H1 (cell line): ENCODE measurements at regions not wholly inside any gene's neighbourhood (a gene's known extent, or its start where the extent isn't known, plus 50 kb on each side); places are given as distances from the start of the nearest gene placed in this dataset.

Source experiments
- CTCF ChIA-PET: fragments of 300-600 bp; sonication (Branson Sonifier 250); formaldehyde crosslinking; loops from one replicate; lab custom pipeline; 2021; ENCODE audit not compliant: partially characterized antibody; lab: Charles Lee
- POLR2A ChIA-PET: fragments of 300-600 bp; sonication (Branson Sonifier 250); formaldehyde crosslinking; loops from one replicate; lab custom pipeline; 2021; ENCODE audit warnings: inconsistent platforms; ENCODE audit not compliant: partially characterized antibody; lab: Charles Lee
- DNase-seq, 2 experiments: peaks; one replicate each; pipeline versions ENCODE4 v3.0.0 to v3.0.0-alpha.2; 2010 to 2022; ENCODE audit warnings: low spot score in 2 of 2, low read depth in 1 of 2, mixed read lengths in 1 of 2
- FAIRE-seq: peaks from 2 replicates; lab custom pipeline; 2011; peaks lifted over from hg19 to GRCh38; lab: Jason Lieb, UNC
- H2AFZ ChIP-seq: 2 replicates; pipeline ENCODE4 v1.8.1; 2012; ENCODE audit warnings: low read length, inconsistent platforms
- H2AK5ac ChIP-seq: 2 replicates; pipeline ENCODE4 v1.6.1; 2013; ENCODE audit warnings: low read depth, low read length
- H2BK120ac ChIP-seq: replicated peaks from 2 replicates; pipeline ENCODE3; 2013; ENCODE audit warnings: low read depth, low read length, inconsistent platforms
- H2BK12ac ChIP-seq: 2 replicates; pipeline ENCODE4 v1.6.1; 2013; ENCODE audit warnings: low read depth, low read length
- H2BK15ac ChIP-seq: 2 replicates; pipeline ENCODE4 v1.6.1; 2013; ENCODE audit warnings: low read length
- H2BK20ac ChIP-seq: 2 replicates; pipeline ENCODE4 v1.6.1; 2013; ENCODE audit warnings: low read length
- H2BK5ac ChIP-seq: 2 replicates; pipeline ENCODE4 v1.6.1; 2013; ENCODE audit warnings: low read depth, low read length
- H3K14ac ChIP-seq: 2 replicates; pipeline ENCODE4 v1.6.1; 2013; ENCODE audit warnings: inconsistent platforms; ENCODE audit not compliant: insufficient read length
- H3K18ac ChIP-seq: 2 replicates; pipeline ENCODE4 v1.6.1; 2013; ENCODE audit warnings: low read length; ENCODE audit errors: extremely low read depth
- H3K23ac ChIP-seq: 2 replicates; pipeline ENCODE4 v1.6.1; 2013; ENCODE audit warnings: inconsistent platforms; ENCODE audit not compliant: insufficient read length
- H3K23me2 ChIP-seq: 2 replicates; pipeline ENCODE4 v1.6.1; 2013; ENCODE audit warnings: low read depth, low read length
- H3K27ac ChIP-seq: 2 replicates; pipeline ENCODE4 v1.6.1; 2011; ENCODE audit warnings: low read depth, low read length, inconsistent platforms
- H3K27me3 ChIP-seq, 4 experiments: replicated peaks in 1 of 4; 1 replicate in 1 of 4; 2 replicates in 3 of 4; pipeline versions ENCODE4 v1.6.1 to v1.8.1; 2011 to 2013; ENCODE audit warnings: low read length in 3 of 4, mild to moderate bottlenecking in 3 of 4, inconsistent platforms in 2 of 4, mixed read lengths in 2 of 4, moderate library complexity in 1 of 4; ENCODE audit not compliant: control insufficient read depth in 3 of 4, insufficient read depth in 3 of 4; ENCODE audit errors: extremely low read depth in 1 of 4
- H3K36me3 ChIP-seq, 4 experiments: 2 replicates each; pipeline versions ENCODE4 v1.6.1 to v1.8.1; 2011 to 2013; ENCODE audit warnings: mild to moderate bottlenecking in 4 of 4, low read length in 3 of 4, moderate library complexity in 2 of 4, control low read depth in 1 of 4, inconsistent platforms in 1 of 4; ENCODE audit not compliant: insufficient read depth in 4 of 4, control insufficient read depth in 2 of 4
- H3K4ac ChIP-seq: replicated peaks from 2 replicates; pipeline ENCODE3; 2013; ENCODE audit warnings: low read length, low read depth, mixed read lengths, inconsistent platforms; ENCODE audit not compliant: insufficient read length
- H3K4me1 ChIP-seq, 4 experiments: replicated peaks in 1 of 4; 1 replicate in 1 of 4; 2 replicates in 3 of 4; pipeline versions ENCODE4 v1.6.1 to v1.8.1; 2011 to 2013; ENCODE audit warnings: low read length in 3 of 4, inconsistent platforms in 2 of 4, mixed read lengths in 1 of 4; ENCODE audit not compliant: insufficient read depth in 4 of 4, control insufficient read depth in 3 of 4
- H3K4me2 ChIP-seq, 2 experiments: 2 replicates each; pipeline versions ENCODE4 v1.6.1 to v1.8.1; 2011 to 2013; ENCODE audit warnings: low read depth in 2 of 2, low read length in 2 of 2, control low read depth in 1 of 2, inconsistent platforms in 1 of 2, mild to moderate bottlenecking in 1 of 2; ENCODE audit not compliant: insufficient read depth in 1 of 2
- H3K4me3 ChIP-seq, 4 experiments: fragments of 200-600, 300-600 bp in 1 of 4; sonication (generic), shearing (Covaris generic), sonication (Bioruptor Twin) in 1 of 4; 2 replicates each; pipeline versions ENCODE4 v1.5.1 to v1.8.1; 2011 to 2016; ENCODE audit warnings: low read length in 4 of 4, low read depth in 3 of 4, control low read depth in 2 of 4, inconsistent platforms in 2 of 4, mild to moderate bottlenecking in 2 of 4, mixed read lengths in 1 of 4, moderate library complexity in 1 of 4; ENCODE audit not compliant: insufficient read depth in 2 of 4; ENCODE audit errors: extremely low read depth in 1 of 4
- H3K56ac ChIP-seq: replicated peaks from 2 replicates; pipeline ENCODE3; 2013; ENCODE audit warnings: low read depth, mild to moderate bottlenecking, mixed read lengths, low read length, inconsistent platforms; ENCODE audit not compliant: insufficient read length
- H3K79me1 ChIP-seq: 2 replicates; pipeline ENCODE4 v1.6.1; 2013; ENCODE audit warnings: low read depth, low read length, control low read depth
- H3K79me2 ChIP-seq, 2 experiments: 2 replicates each; pipeline versions ENCODE4 v1.6.1 to v1.8.1; 2012 to 2013; ENCODE audit warnings: low read length in 2 of 2, mild to moderate bottlenecking in 2 of 2, inconsistent platforms in 1 of 2; ENCODE audit not compliant: insufficient read depth in 2 of 2, control insufficient read depth in 1 of 2
- H3K9ac ChIP-seq, 4 experiments: replicated peaks in 1 of 4; 1 replicate in 1 of 4; 2 replicates in 3 of 4; pipeline versions ENCODE4 v1.6.1 to v1.8.1; 2011 to 2013; ENCODE audit warnings: low read depth in 3 of 4, low read length in 3 of 4, control low read depth in 2 of 4, mild to moderate bottlenecking in 2 of 4, moderate library complexity in 2 of 4, inconsistent platforms in 1 of 4; ENCODE audit errors: extremely low read depth in 1 of 4
- H3K9me3 ChIP-seq, 2 experiments: 2 replicates each; pipeline versions ENCODE4 v1.6.1 to v1.8.1; 2012 to 2013; ENCODE audit warnings: mild to moderate bottlenecking in 2 of 2, moderate library complexity in 2 of 2, control low read depth in 1 of 2, inconsistent platforms in 1 of 2, low read depth in 1 of 2, low read length in 1 of 2, mixed read lengths in 1 of 2; ENCODE audit not compliant: insufficient read depth in 2 of 2
- H4K20me1 ChIP-seq, 2 experiments: replicated peaks in 1 of 2; 2 replicates each; pipeline versions ENCODE3 to v1.8.1; 2011 to 2013; ENCODE audit warnings: inconsistent platforms in 2 of 2, low read length in 2 of 2, mild to moderate bottlenecking in 1 of 2; ENCODE audit not compliant: insufficient read depth in 2 of 2, control insufficient read depth in 1 of 2
- H4K5ac ChIP-seq: 2 replicates; pipeline ENCODE4 v1.6.1; 2013; ENCODE audit warnings: low read length, low read depth, mixed read lengths, inconsistent platforms; ENCODE audit not compliant: insufficient read length
- H4K8ac ChIP-seq: 2 replicates; pipeline ENCODE4 v1.8.0; 2013; ENCODE audit warnings: mild to moderate bottlenecking, moderate library complexity, low read length, inconsistent platforms; ENCODE audit not compliant: insufficient read depth; ENCODE audit errors: extremely low read depth
- H4K91ac ChIP-seq: replicated peaks from 2 replicates; pipeline ENCODE3; 2013; ENCODE audit warnings: low read length, mixed read lengths, inconsistent platforms; ENCODE audit not compliant: insufficient read length
- ASH2L ChIP-seq: fragments of 200-600, 300-600 bp; sonication (generic); IDR thresholded peaks from one replicate; pipeline ENCODE4 v1.7.1; 2017; ENCODE audit warnings: low read length
- BACH1 ChIP-seq: IDR thresholded peaks from 2 replicates; pipeline ENCODE4 v1.6.1; 2012; ENCODE audit warnings: low read length, improper control_type of control experiment
- HDAC2 ChIP-seq, 2 experiments: fragments of 300-600 bp in 1 of 2; sonication (generic) in 1 of 2; IDR thresholded peaks; 2 replicates each; pipeline ENCODE4 v1.6.1; 2011 to 2012; ENCODE audit warnings: low read depth in 2 of 2, low read length in 2 of 2, mild to moderate bottlenecking in 2 of 2, moderate library complexity in 2 of 2, borderline replicate concordance in 1 of 2, inconsistent platforms in 1 of 2
- HDAC6 ChIP-seq: IDR thresholded peaks from one replicate; pipeline ENCODE4 v1.7.1; 2012; ENCODE audit warnings: low read depth, mild to moderate bottlenecking, inconsistent platforms, low read length, moderate library complexity
- JUND ChIP-seq: IDR thresholded peaks from 2 replicates; pipeline ENCODE4 v1.6.1; 2011; ENCODE audit warnings: mild to moderate bottlenecking, improper control_type of control experiment, low read length
- SP4 ChIP-seq: IDR thresholded peaks from 2 replicates; pipeline ENCODE4 v1.6.1; 2012; ENCODE audit warnings: low read length, inconsistent platforms
- WGBS, 2 experiments: shearing (Covaris generic) in 1 of 2; methylation state at CpG; one replicate each; pipeline versions ENCODE4 v1.1.6 to v1.1.7; 2013 to 2015; ENCODE audit warnings: low lambda C conversion rate in 2 of 2, mixed read lengths in 2 of 2, inconsistent platforms in 1 of 2, low coverage in 1 of 2, missing lambda C conversion rate in 1 of 2; ENCODE audit not compliant: insufficient replicate concordance in 2 of 2, insufficient coverage in 1 of 2, insufficient read length in 1 of 2; ENCODE audit errors: extremely low coverage in 1 of 2, missing lambda C conversion rate in 1 of 2; 5-methylcytosine and 5-hydroxymethylcytosine counted together

DNA sequence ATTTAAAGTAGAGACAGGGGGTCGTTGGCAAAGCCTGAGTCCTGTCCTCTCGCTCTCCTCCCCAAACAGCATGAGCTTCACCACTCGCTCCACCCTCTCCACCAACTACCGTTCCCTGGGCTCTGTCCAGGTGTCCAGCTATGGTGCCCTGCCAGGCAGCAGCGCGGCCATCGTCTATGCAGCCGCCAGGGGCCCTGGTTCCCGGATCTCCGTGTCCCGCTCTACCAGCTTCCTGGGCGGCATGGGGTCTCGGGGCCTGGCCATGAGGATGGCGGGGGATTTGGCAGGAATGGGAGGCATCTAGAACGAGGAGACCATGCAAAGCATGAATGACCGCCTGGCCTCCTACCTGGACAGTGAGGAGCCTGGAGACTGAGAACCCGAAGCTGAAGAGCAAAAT is 1117.2 kb upstream of the MIR17HG start:
- H2BK15ac ChIP-seq: no peak overlapping the region
- TF ChIP-seq HDAC2 (IDR thresholded peaks at IDR 0.05; ENCODE audit: borderline replicate concordance in 1 of 2, low read depth in 2 of 2, low read length in 2 of 2) (no peak), BACH1 (no peak), HDAC6 (no peak), JUND (no peak), SP4 (no peak), ASH2L (no peak)

More for the DNA sequence above, 1117.2 kb upstream of the MIR17HG start:
- no peaks in the 10 kb centered on the region for H3K79me1 ChIP-seq
- no peak overlapping the region for H4K5ac ChIP-seq
- H2BK20ac ChIP-seq: no peak overlapping the region
- no peak overlapping the region for H3K14ac ChIP-seq
- H3K18ac ChIP-seq: no peak overlapping the region
- no peak for DNase-seq
- no peak overlapping the region for H3K27ac ChIP-seq
- no peak for FAIRE-seq
- H3K4me1 ChIP-seq: no peaks in the 10 kb centered on the region; a peak in 1 of 7 replicates
- H3K23me2 ChIP-seq: no peaks in the 10 kb centered on the region
- no peaks in the 10 kb centered on the region for H3K79me2 ChIP-seq
- no peak overlapping the region for H2BK12ac ChIP-seq
- no peak overlapping the region for H3K56ac ChIP-seq
- H3K36me3 ChIP-seq: no peaks in the 10 kb centered on the region
- no peak overlapping the region for H2AK5ac ChIP-seq
- no peaks in the 10 kb centered on the region for H4K20me1 ChIP-seq
- H3K4me2 ChIP-seq: no peak overlapping the region
- ChIA-PET CTCF (no interaction called here), POLR2A (no interaction called here)
- H3K4ac ChIP-seq: no peak overlapping the region
- H2BK120ac ChIP-seq: no peak overlapping the region
- no peak overlapping the region for H4K91ac ChIP-seq
- no peak overlapping the region for H3K9ac ChIP-seq
- H3K23ac ChIP-seq: no peak overlapping the region
- H4K8ac ChIP-seq: no peak overlapping the region
- no peak overlapping the region for H2BK5ac ChIP-seq
- H3K4me3 ChIP-seq: no peak overlapping the region
- peaks cover 6 to 7% of the 10 kb centered on the region in 2 experiments; a peak in 2 of 4 replicates for H3K9me3 ChIP-seq
- H2AFZ ChIP-seq: no peak overlapping the region
- H3K27me3 ChIP-seq: peaks cover 0 to 1% (median 0%) of the 10 kb centered on the region in 4 experiments; a peak in 1 of 7 replicates
- 97% methylated on average over 17 of the region's 17 CpGs; no CpG with 5 or more reads in 1 of the 2 experiments for WGBS, 2 experiments
